Neural progenitor cell (in vitro differentiated cells): ENCODE measurements at regions not wholly inside any gene's neighbourhood (a gene's known extent, or its start where the extent isn't known, plus 50 kb on each side); places are given as distances from the start of the nearest gene placed in this dataset.

Experiments used
- DNase-seq: peaks from one replicate; pipeline ENCODE4 v3.0.0-alpha.2; 2016; ENCODE audit warnings: low spot score
- H2AFZ ChIP-seq: fragments of 200-600 bp; sonication (generic); replicated peaks from 2 replicates; pipeline ENCODE4 v1.6.1; 2016; ENCODE audit warnings: antibody characterized with exemption
- H3F3A ChIP-seq: fragments of 200-600 bp; sonication (generic); 2 replicates; pipeline ENCODE4 v1.6.1; 2016; ENCODE audit warnings: antibody characterized with exemption, low read depth
- H3K27ac ChIP-seq: fragments of 200-600 bp; sonication (generic); 2 replicates; pipeline ENCODE4 v1.5.1; 2016; ENCODE audit warnings: mild to moderate bottlenecking
- H3K27me3 ChIP-seq: fragments of 200-600 bp; sonication (generic); 2 replicates; pipeline ENCODE4 v1.6.1; 2016; ENCODE audit warnings: mild to moderate bottlenecking, moderate library complexity
- H3K36me3 ChIP-seq: fragments of 200-600 bp; sonication (generic); 2 replicates; pipeline ENCODE4 v1.5.1; 2016
- H3K4me1 ChIP-seq: fragments of 200-600 bp; sonication (generic); 2 replicates; pipeline ENCODE4 v1.6.1; 2016; ENCODE audit warnings: mixed run types
- H3K4me2 ChIP-seq: fragments of 200-600 bp; sonication (generic); 2 replicates; pipeline ENCODE4 v1.6.1; 2016
- H3K4me3 ChIP-seq: fragments of 200-600 bp; sonication (generic); 2 replicates; pipeline ENCODE4 v1.5.1; 2016
- H3K79me2 ChIP-seq: fragments of 200-600 bp; sonication (generic); 2 replicates; pipeline ENCODE4 v1.6.1; 2016; ENCODE audit warnings: low read depth
- H3K9ac ChIP-seq: fragments of 200-600 bp; sonication (generic); 2 replicates; pipeline ENCODE4 v1.6.1; 2016
- H3K9me3 ChIP-seq: fragments of 200-600 bp; sonication (generic); 2 replicates; pipeline ENCODE4 v1.5.1; 2016; ENCODE audit warnings: low read depth
- H4K20me1 ChIP-seq: fragments of 200-600 bp; sonication (generic); 2 replicates; pipeline ENCODE4 v1.6.1; 2016; ENCODE audit warnings: low read depth
- H3K27ac Mint-ChIP-seq: 3 replicates; pipeline ENCODE4 v1.8.0; 2021; ENCODE audit warnings: mixed read lengths
- H3K27me3 Mint-ChIP-seq: 2 replicates; pipeline ENCODE4 v1.8.0; 2022; ENCODE audit warnings: low read depth, mild to moderate bottlenecking, inconsistent platforms, moderate library complexity, mixed read lengths; ENCODE audit not compliant: insufficient read depth
- H3K36me3 Mint-ChIP-seq: 3 replicates; pipeline ENCODE4 v1.8.0; 2021; ENCODE audit warnings: mixed read lengths
- H3K4me1 Mint-ChIP-seq: 3 replicates; pipeline ENCODE4 v1.8.0; 2021; ENCODE audit warnings: mixed read lengths
- H3K4me3 Mint-ChIP-seq: 3 replicates; pipeline ENCODE4 v1.8.0; 2021; ENCODE audit warnings: mild to moderate bottlenecking, moderate library complexity, mixed read lengths
- H3K9me3 Mint-ChIP-seq: 3 replicates; pipeline ENCODE4 v1.8.0; 2020; ENCODE audit warnings: mixed read lengths
- CTCF ChIP-seq: fragments of 200-600 bp; sonication (generic); IDR thresholded peaks from 2 replicates; pipeline ENCODE4 v1.5.1; 2017; ENCODE audit warnings: antibody characterized with exemption, mild to moderate bottlenecking
- EZH2 ChIP-seq: fragments of 200-600 bp; sonication (generic); IDR thresholded peaks from 2 replicates; pipeline ENCODE4 v1.6.1; 2017; ENCODE audit warnings: antibody characterized with exemption, mild to moderate bottlenecking, moderate library complexity
- EZH2phosphoT487 ChIP-seq: fragments of 200-600 bp; sonication (generic); IDR thresholded peaks from 2 replicates; pipeline ENCODE4 v1.6.1; 2017; ENCODE audit warnings: antibody characterized with exemption

GRCh38 chr12:46442738-46443137, 70.2 kb upstream of the SLC38A2 start:
- Mint-ChIP-seq H3K27me3 (no peaks in the 10 kb centered on the region), H3K4me3 (no peak overlapping the region), H3K9me3 (no peaks in the 10 kb centered on the region), H3K4me1 (peaks cover 2% of the 10 kb centered on the region), H3K36me3 (no peaks in the 10 kb centered on the region), H3K27ac (no peak overlapping the region)
- Histone ChIP-seq H3K9me3 (no peaks in the 10 kb centered on the region), H3K4me3 (no peak overlapping the region), H3K4me2 (no peak overlapping the region), H3K27ac (no peak overlapping the region), H3K4me1 (no peaks in the 10 kb centered on the region), H3K79me2 (no peaks in the 10 kb centered on the region), H4K20me1 (no peaks in the 10 kb centered on the region), H3K27me3 (no peaks in the 10 kb centered on the region), H3F3A (no peaks in the 10 kb centered on the region), H2AFZ (no peak overlapping the region), H3K36me3 (no peaks in the 10 kb centered on the region), H3K9ac (no peak overlapping the region)
- no peak for DNase-seq
- no peak for TF ChIP-seq EZH2phosphoT487
- no peak for TF ChIP-seq CTCF
- TF ChIP-seq EZH2 = no peak

GRCh38 chr12:46442239-46442638, 69.7 kb upstream of the SLC38A2 start:
- peaks cover 2% of the 10 kb centered on the region for H3K4me1 Mint-ChIP-seq
- Histone ChIP-seq H3K4me3 (no peak overlapping the region), H2AFZ (no peak overlapping the region), H3K36me3 (no peaks in the 10 kb centered on the region), H3K27me3 (no peaks in the 10 kb centered on the region), H3K4me1 (no peaks in the 10 kb centered on the region), H3K79me2 (no peaks in the 10 kb centered on the region), H4K20me1 (no peaks in the 10 kb centered on the region), H3K9ac (no peak overlapping the region), H3K9me3 (no peaks in the 10 kb centered on the region), H3K4me2 (no peak overlapping the region), H3K27ac (no peak overlapping the region), H3F3A (no peaks in the 10 kb centered on the region)
- H3K4me3 Mint-ChIP-seq = no peak overlapping the region
- H3K27ac Mint-ChIP-seq = no peak overlapping the region
- H3K36me3 Mint-ChIP-seq = no peaks in the 10 kb centered on the region
- H3K27me3 Mint-ChIP-seq = no peaks in the 10 kb centered on the region
- no peak for DNase-seq
- no peaks in the 10 kb centered on the region for H3K9me3 Mint-ChIP-seq
- TF ChIP-seq CTCF (no peak), EZH2 (no peak), EZH2phosphoT487 (no peak)

GRCh38 chr12:46439793-46440511, 67.4 kb upstream of the SLC38A2 start:
- Histone ChIP-seq H3K9me3 (no peaks in the 10 kb centered on the region), H3K9ac (no peak overlapping the region), H3K27me3 (no peaks in the 10 kb centered on the region), H3K27ac (no peak overlapping the region), H2AFZ (no peak overlapping the region), H3K79me2 (no peaks in the 10 kb centered on the region), H3K4me1 (no peaks in the 10 kb centered on the region), H4K20me1 (no peaks in the 10 kb centered on the region), H3K4me3 (no peak overlapping the region), H3K4me2 (no peak overlapping the region), H3F3A (no peaks in the 10 kb centered on the region), H3K36me3 (no peaks in the 10 kb centered on the region)
- no peaks in the 10 kb centered on the region for H3K9me3 Mint-ChIP-seq
- H3K4me1 Mint-ChIP-seq = no peaks in the 10 kb centered on the region
- TF ChIP-seq EZH2phosphoT487 = no peak
- TF ChIP-seq EZH2 = no peak
- TF ChIP-seq CTCF = no peak
- H3K27ac Mint-ChIP-seq = no peak overlapping the region
- H3K27me3 Mint-ChIP-seq = no peaks in the 10 kb centered on the region
- no peak overlapping the region for H3K4me3 Mint-ChIP-seq
- no peaks in the 10 kb centered on the region for H3K36me3 Mint-ChIP-seq
- DNase-seq = no peak
